ENCODE measurements at regions not wholly inside any gene's neighbourhood (a gene's known extent, or its start where the extent isn't known, plus 50 kb on each side); places are given as distances from the start of the nearest gene placed in this dataset.

DNA sequence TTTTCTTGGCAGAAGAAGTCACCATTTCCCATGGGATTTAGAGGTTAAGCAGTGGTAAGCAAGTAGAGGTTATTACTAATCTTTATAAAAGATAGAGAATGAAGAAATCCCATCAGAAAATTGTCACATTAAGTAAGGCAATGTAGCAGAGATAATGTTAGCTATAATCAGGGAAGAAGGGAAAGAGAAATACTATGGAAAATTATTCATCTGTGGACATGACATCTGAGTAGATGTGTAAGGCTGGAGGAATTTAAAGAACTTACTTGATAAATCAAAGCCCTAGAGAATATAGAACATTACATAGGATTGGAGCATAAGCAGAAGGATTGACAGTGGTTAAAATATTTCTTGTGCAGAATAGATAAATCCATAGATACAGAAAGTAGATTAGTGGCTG lies 553.1 kb upstream of the CBLB start:
- H3K4me3 ChIP-seq (ENCODE audit: low read depth, low read length) = no peak overlapping the region
- TF ChIP-seq, protein P1, sequence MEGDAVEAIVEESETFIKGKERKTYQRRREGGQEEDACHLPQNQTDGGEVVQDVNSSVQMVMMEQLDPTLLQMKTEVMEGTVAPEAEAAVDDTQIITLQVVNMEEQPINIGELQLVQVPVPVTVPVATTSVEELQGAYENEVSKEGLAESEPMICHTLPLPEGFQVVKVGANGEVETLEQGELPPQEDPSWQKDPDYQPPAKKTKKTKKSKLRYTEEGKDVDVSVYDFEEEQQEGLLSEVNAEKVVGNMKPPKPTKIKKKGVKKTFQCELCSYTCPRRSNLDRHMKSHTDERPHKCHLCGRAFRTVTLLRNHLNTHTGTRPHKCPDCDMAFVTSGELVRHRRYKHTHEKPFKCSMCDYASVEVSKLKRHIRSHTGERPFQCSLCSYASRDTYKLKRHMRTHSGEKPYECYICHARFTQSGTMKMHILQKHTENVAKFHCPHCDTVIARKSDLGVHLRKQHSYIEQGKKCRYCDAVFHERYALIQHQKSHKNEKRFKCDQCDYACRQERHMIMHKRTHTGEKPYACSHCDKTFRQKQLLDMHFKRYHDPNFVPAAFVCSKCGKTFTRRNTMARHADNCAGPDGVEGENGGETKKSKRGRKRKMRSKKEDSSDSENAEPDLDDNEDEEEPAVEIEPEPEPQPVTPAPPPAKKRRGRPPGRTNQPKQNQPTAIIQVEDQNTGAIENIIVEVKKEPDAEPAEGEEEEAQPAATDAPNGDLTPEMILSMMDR (IDR thresholded peaks at IDR 0.05; ENCODE audit: borderline replicate concordance, insufficient read depth, low read depth, low read length) = no peak

DNA sequence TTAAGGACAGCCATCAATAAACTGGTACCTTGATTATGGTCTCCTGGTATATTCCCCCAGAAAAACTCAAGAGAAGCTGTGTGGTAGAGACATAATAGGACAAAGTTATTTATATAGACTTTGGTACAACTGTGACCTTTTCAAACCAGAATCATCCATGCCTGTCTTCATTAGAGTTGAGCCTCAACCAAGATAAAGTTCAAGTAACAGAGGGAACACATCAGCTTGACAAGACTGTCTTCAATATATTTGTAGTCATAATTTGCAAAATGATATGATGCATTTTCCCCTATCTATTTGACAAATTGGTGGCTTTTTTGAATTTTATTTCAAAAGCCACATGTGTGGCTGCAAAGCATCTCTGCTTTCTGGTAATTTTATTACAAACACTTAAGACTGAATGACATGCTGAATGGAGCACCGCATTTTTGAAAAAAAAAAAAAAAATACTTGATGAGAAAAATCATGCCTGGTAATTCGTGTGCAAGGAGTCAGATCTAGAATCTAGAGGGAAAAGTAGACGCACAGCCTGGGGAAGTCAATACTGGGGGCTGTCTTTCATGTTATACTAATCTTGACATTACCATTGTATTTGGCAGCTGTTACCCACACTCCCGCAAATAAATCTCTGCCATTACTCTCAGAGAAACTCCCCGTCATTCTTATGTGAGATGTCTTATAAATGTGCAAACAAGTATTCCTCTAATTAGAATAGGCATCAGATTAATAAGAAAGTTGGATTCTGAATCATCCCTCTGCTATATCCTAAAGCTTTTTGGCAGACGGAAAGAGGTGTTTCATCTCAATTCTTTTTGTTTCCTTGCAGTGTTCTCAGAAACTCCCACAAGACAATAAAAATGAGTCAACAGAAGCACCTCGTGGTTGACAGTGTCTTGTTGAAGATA lies 554.8 kb upstream of the CBLB start:
- no peak overlapping the region for H3K4me3 ChIP-seq (ENCODE audit: low read depth, low read length)
- TF ChIP-seq, protein P1 (IDR thresholded peaks at IDR 0.05; ENCODE audit: borderline replicate concordance, insufficient read depth, low read depth, low read length) = no peak

DNA sequence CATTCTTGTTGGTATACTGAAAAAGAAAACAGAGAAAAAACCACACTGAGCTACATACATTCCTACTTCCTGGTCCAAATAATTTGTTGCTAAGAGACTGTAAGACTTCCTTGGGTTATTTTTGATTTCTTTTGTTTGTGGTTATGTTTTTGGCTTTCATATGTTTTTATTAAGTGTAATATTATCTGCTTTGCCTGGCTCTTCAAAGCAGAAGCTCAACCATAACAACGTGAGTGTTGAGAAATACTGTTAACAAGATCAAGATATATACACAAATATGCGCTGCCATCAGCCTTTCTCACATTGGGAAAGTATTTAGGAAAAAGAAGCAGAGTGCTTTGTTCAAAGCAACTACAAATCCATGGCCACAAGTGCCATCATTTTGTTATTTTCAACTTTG lies 556.2 kb upstream of the CBLB start:
- H3K4me3 ChIP-seq (ENCODE audit: low read depth, low read length) = no peak overlapping the region
- TF ChIP-seq, protein P1 (IDR thresholded peaks at IDR 0.05; ENCODE audit: borderline replicate concordance, insufficient read depth, low read depth, low read length) = no peak

DNA sequence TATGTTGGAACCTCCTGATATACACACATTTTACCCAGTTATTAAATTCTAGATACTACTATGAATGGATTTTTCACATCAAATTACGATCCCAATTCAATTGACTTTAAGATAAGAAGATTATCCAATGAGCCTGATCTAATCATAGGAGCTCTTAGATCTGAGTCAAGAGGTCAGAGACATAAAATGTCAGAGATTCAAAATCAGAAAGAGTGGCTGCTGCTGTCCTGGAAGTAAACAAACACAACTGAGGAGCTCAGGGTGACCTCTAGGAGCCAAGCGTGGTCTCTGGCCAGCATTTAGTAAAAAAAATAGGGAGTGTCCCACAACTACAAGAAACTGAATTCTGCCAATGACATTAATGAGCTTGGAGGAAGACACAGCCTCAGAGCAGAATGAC lies 557.1 kb upstream of the CBLB start:
- H3K4me3 ChIP-seq (ENCODE audit: low read depth, low read length) = no peak overlapping the region
- TF ChIP-seq, protein P1 (IDR thresholded peaks at IDR 0.05; ENCODE audit: borderline replicate concordance, insufficient read depth, low read depth, low read length) = no peak

DNA sequence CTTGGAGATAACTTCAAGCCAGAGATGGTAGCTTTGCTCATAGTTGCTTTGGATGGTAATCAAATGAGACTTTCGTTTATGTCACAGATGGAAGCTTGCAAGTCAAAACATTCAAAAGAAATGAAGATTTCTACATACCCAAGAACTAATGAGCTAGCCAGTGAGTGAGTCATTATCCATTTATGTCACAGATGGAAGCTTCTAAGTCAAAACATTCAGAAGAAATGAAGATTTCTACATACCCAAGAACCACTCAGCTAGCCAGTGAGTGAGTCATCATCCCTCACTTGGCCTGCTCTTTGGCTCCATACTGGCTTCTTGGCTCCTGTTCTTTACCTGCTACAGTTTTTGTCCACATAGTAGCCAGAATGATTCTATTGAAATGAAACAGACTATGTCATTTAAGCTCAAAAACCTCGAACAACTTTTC lies 559.8 kb upstream of the CBLB start:
- TF ChIP-seq, protein P1 (IDR thresholded peaks at IDR 0.05; ENCODE audit: borderline replicate concordance, insufficient read depth, low read depth, low read length) = no peak

DNA sequence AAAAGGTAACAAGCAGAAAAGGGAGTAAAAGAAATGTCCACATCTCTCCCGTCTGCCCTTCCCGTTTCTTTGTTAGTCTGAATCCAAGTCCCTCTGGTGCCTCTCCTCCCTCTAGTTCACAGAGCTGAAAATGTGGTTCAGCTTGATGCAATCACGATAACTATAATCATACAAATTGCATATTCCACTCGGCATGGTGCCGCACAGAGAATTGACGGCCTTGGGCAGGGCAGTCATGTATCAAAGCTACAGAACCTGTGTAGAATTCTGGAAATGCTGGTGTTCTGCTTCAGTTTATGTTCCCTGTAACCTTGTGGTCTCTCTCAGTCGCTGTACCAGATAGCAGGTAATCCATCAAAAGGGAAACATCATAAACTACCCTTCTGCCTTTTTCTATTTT lies 562.9 kb upstream of the CBLB start:
- H3K4me3 ChIP-seq (ENCODE audit: low read depth, low read length) = no peak overlapping the region
- TF ChIP-seq, protein P1 (IDR thresholded peaks at IDR 0.05; ENCODE audit: borderline replicate concordance, insufficient read depth, low read depth, low read length) = no peak

More for the DNA sequence above, 559.8 kb upstream of the CBLB start:
- no peak overlapping the region for H3K4me3 ChIP-seq (ENCODE audit: low read depth, low read length)

DNA sequence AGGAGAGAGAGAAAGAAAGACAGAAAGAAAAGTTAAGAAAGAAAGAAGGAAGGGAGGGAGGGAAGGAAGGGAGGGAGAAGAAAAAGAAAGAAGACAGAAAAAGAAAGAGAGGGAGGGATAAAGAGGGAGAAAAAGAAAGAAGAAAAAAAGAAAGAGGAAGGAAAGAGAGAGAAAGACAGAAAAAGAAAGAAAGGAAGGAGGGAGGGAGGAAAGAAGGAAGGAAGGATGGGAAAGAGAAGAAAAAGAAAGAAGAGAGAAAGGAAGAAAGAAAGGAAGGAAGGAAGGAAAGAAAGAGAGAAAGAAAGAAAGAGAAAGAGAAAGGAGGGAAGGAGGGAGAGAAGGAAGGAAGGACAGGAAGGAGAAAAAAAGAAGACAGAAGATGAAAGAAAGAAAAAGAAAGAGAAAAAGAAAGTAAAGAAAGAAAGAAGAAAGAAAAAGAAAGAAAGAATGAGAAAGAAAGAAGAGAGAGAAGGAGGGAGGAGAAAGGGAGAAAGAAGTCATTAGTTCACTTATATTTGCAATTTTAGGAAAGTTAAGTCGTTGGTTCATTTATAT lies 567.2 kb upstream of the CBLB start:
- H3K4me3 ChIP-seq (ENCODE audit: low read depth, low read length) = no peak overlapping the region
- TF ChIP-seq, protein P1 (IDR thresholded peaks at IDR 0.05; ENCODE audit: borderline replicate concordance, insufficient read depth, low read depth, low read length) = no peak
